ENCODE measurements at regions not wholly inside any gene's neighbourhood (a gene's known extent, or its start where the extent isn't known, plus 50 kb on each side); places are given as distances from the start of the nearest gene placed in this dataset.
"Not testable (repeated sequence)": the region's sequence is repeated elsewhere in the genome, so short reads cannot be mapped to it uniquely, and the experiment has no call there.

DNA sequence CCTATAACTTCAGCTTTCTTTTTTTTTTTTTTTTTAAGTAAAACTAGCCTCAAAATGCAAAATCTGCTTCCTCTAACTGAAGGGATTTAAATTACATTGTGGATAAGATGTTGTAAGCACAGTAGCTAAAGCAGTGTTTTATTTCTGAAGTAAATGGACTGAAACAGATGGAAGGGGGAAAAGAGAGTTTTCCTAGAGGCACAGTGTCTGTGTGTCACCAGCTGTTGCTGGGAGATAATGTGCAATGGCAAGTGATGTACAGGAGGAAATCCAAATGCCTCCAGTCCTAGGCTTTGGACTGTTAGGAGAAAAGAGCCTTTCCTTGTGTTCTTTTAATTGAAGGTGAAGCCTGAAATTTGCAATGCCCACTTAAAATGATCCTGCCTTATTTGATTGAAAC, 672.1 kb downstream of the GRXCR1 start:
- DNase-seq (ENCODE audit: low spot score) = no peak
- Histone ChIP-seq H3K27ac (no peak overlapping the region), H3K4me3 (no peak overlapping the region)
- TF ChIP-seq, protein P1, sequence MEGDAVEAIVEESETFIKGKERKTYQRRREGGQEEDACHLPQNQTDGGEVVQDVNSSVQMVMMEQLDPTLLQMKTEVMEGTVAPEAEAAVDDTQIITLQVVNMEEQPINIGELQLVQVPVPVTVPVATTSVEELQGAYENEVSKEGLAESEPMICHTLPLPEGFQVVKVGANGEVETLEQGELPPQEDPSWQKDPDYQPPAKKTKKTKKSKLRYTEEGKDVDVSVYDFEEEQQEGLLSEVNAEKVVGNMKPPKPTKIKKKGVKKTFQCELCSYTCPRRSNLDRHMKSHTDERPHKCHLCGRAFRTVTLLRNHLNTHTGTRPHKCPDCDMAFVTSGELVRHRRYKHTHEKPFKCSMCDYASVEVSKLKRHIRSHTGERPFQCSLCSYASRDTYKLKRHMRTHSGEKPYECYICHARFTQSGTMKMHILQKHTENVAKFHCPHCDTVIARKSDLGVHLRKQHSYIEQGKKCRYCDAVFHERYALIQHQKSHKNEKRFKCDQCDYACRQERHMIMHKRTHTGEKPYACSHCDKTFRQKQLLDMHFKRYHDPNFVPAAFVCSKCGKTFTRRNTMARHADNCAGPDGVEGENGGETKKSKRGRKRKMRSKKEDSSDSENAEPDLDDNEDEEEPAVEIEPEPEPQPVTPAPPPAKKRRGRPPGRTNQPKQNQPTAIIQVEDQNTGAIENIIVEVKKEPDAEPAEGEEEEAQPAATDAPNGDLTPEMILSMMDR (IDR thresholded peaks at IDR 0.05) = no peak

DNA sequence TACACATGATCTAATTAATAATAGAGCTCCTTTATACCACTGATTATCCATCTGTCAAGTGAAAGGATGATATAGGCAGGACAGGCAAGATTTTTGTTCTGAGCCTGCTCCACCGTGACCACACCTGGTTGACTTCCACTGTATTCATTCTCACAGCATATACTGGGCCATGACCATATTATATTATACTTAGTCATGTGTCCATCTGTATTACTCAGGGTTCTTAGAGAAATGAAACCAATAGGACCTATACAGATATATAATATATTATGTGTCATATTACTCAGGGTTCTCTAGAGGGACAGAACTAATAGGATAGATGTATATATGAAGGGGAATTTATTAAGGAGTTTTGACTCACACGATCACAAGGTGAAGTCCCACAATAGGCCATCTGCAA, 675.1 kb downstream of the GRXCR1 start:
- TF ChIP-seq, protein P1 (IDR thresholded peaks at IDR 0.05) = no peak
- DNase-seq (ENCODE audit: low spot score) = no peak
- no peak overlapping the region for H3K27ac ChIP-seq

DNA sequence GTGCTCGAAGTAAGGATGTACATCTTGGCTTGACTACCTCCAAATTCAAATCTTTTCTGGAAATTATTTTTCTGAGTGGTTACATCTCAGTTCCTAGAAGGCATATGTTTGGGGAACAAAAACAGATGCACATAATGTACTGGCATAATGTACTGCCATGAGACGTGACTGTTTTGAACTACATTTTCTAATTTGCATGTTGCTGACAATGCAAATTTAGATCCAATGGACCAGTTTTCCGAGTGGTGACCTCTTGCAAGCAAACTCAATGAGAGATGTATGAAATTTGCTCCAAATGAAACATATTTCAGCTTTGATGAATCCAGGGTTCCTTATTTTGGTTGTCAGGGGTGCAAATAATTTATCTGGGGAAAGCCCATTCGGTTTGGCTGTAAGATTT, 694.3 kb downstream of the GRXCR1 start:
- TF ChIP-seq, protein P1 (IDR thresholded peaks at IDR 0.05) = no peak

More for the DNA sequence above, 675.1 kb downstream of the GRXCR1 start:
- H3K4me3 ChIP-seq = no peak overlapping the region

DNA sequence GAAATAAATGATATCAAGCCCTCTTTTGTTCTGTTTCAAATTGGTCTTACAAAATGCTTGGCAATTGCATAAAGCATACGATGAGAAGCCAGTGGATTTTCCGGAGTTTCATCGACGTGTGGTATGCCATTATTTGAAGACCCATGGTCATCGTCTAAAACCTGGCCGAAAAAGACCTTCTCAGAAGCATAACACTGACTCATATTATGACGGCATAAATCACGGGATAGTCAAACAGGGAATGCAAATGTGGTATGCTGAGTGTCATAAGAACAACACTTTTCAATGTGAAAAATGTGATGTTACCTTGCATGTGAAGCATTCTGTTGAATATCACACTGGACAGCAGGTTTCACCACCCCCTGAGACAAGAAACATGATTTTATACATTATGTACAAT, 695.2 kb downstream of the GRXCR1 start:
- TF ChIP-seq, protein P1 (IDR thresholded peaks at IDR 0.05) = no peak
- Histone ChIP-seq H3K4me3 (no peak overlapping the region), H3K27ac (no peak overlapping the region)
- DNase-seq (ENCODE audit: low spot score) = no peak

More for the DNA sequence above, 694.3 kb downstream of the GRXCR1 start:
- Histone ChIP-seq H3K27ac (no peak overlapping the region), H3K4me3 (no peak overlapping the region)
- DNase-seq (ENCODE audit: low spot score) = no peak

DNA sequence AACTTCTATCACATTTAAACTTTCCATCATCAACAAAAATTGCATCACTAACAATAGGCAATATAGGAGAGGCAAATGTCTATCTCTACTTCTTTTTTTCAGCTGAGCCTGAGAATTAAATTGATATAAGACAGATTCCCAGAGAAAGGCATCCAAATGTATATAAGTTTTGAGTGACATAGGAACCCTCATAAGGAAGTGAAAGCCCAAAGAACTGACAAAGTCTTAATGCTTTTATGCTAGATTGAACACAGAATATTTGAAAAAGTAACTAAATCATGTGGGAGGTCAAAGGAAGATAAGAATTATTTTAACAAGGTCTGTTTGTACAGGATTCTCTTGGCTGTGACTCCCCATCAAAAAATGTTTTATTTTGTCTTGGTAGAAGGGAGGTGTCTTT, 714.9 kb downstream of the GRXCR1 start:
- H3K27ac ChIP-seq = no peak overlapping the region
- DNase-seq (ENCODE audit: low spot score) = no peak
- TF ChIP-seq, protein P1 (IDR thresholded peaks at IDR 0.05) = no peak
- no peak overlapping the region for H3K4me3 ChIP-seq

DNA sequence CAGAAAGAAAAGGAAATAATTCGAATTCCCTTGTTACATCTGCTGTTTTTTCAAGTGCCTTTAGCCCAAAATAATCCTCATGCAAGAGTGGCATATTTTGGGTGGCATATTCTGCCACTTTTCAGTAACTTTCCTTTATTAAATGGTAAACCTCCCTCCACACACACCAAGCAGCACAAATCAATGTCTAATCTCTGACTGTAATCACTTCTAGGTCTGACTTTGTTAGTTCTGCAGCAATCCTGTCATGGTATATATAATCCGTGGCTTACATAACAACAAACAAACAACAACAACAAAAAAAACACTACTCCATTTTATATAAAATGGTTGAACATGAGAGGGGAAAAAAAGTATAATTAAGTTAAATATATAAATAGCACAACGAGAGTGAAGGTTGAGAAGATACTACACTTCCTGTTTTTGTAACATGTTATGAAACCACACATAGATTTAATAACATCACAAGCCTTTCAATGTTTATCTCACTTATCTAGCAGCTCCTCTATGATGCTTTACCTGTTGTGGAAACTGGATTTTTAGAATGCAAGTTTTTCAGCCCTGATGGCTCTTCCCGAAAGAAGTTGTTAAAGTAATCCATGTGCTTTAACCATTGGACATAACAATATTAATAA, 715.4 kb downstream of the GRXCR1 start:
- TF ChIP-seq, protein P1 (IDR thresholded peaks at IDR 0.05) = no peak
- DNase-seq (ENCODE audit: low spot score) = no peak
- Histone ChIP-seq H3K27ac (no peak overlapping the region), H3K4me3 (no peak overlapping the region)

DNA sequence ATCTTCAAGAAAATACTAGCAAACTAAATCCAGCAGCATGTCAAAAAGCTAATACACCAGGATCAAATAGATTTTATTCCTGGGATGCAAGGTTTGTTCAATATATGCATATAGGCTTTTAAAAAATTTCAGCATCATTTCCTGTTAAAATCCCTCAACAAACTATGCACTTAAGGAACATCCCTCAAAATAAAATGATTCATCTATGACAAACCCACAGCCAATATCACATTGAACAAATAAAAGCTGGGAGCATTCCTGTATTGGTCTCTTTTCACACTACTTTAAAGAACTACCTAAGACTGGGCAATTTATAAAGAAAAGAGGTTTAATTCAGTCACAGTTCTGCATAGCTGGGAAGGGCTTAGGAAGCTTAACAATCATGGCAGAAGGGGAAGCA, 726.7 kb downstream of the GRXCR1 start:
- TF ChIP-seq, protein P1 (IDR thresholded peaks at IDR 0.05) = no peak
- no peak overlapping the region for H3K4me3 ChIP-seq
- no peak for DNase-seq (ENCODE audit: low spot score)
- H3K27ac ChIP-seq = no peak overlapping the region

DNA sequence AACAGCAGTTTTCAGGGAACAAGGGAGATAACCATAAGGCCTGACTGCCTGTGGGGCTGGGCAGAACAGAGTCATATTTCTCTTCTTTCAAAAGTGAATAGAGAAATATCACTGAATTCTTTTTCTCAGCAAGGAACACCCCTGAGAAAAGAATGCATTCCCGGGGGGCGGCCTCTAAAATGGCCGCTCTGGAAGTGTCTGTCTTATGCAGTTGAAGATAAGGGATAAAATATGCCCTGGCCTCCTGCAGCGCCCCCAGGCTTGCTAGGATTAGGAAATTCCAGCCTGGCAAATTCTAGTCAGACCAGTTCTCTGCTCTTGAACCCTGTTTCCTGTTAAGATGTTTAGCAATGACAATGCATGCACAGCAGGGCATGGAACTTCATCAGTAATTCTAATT, 745.4 kb downstream of the GRXCR1 start:
- not testable (repeated sequence) for H3K4me3 ChIP-seq; DNase-seq (ENCODE audit: low spot score); H3K27ac ChIP-seq

All from coronary artery (tissue), 2 donors.